Esophagus squamous epithelium (tissue), 5 donors: ENCODE measurements at regions not wholly inside any gene's neighbourhood (a gene's known extent, or its start where the extent isn't known, plus 50 kb on each side); places are given as distances from the start of the nearest gene placed in this dataset.
"Not testable (repeated sequence)": the region's sequence is repeated elsewhere in the genome, so short reads cannot be mapped to it uniquely, and the experiment has no call there.

Source experiments
- DNase-seq: peaks from one replicate; lab custom pipeline; 2025; lab: John Stamatoyannopoulos, UW
- H3K27ac ChIP-seq, 4 donors: fragments of 200-600 bp; sonication (generic); one replicate each; pipeline ENCODE4 v1.5.1; 2016 to 2019; ENCODE audit warnings: mild to moderate bottlenecking in 1 of 4
- H3K27me3 ChIP-seq, 4 donors: fragments of 200-600 bp; sonication (generic); 1 replicate in 3 of 4; 2 replicates in 1 of 4; pipeline versions ENCODE4 v1.5.1 to v1.6.0; 2017 to 2021; ENCODE audit warnings: antibody characterized with exemption in 1 of 4
- H3K36me3 ChIP-seq, 3 donors: fragments of 200-600 bp; sonication (generic); one replicate each; pipeline ENCODE4 v1.5.1; 2016 to 2019
- H3K4me1 ChIP-seq, 3 donors: fragments of 200-600 bp; sonication (generic); one replicate each; pipeline ENCODE4 v1.5.1; 2017 to 2019
- H3K4me3 ChIP-seq, 4 donors: fragments of 200-600 bp; sonication (generic); 1 replicate in 3 of 4; 2 replicates in 1 of 4; pipeline ENCODE4 v1.5.1; 2016 to 2019; ENCODE audit warnings: mild to moderate bottlenecking in 2 of 4, moderate library complexity in 1 of 4
- H3K9me3 ChIP-seq, 3 donors: fragments of 200-600 bp; sonication (generic); one replicate each; pipeline ENCODE4 v1.5.1; 2016 to 2019
- CTCF ChIP-seq, 6 experiments: fragments of 450-650 bp in 4 of 6; fragments of 200-600 bp in 2 of 6; sonication (generic) in 2 of 6; IDR thresholded peaks; one replicate each; pipeline ENCODE4 v1.5.1; 2016 to 2019; ENCODE audit warnings: antibody characterized with exemption in 6 of 6, mild to moderate bottlenecking in 4 of 6, moderate library complexity in 4 of 6
- POLR2A ChIP-seq, 4 donors: fragments of 450-650 bp; IDR thresholded peaks; one replicate each; pipeline ENCODE4 v1.6.1; 2017; ENCODE audit warnings: antibody characterized with exemption in 4 of 4, mild to moderate bottlenecking in 4 of 4, moderate library complexity in 3 of 4
- WGBS, 2 donors: methylation state at CpG; one replicate each; pipeline ENCODE4 v1.1.5; 2018; 5-methylcytosine and 5-hydroxymethylcytosine counted together
- intact Hi-C: fragments of 100-400 bp; cut with DNase I; formaldehyde crosslinking; loops from one replicate; pipeline ENCODE4 v1.15.0; 2022
- donor health status: DM: yes; HTN: yes; CAD: no.

- TF ChIP-seq POLR2A (IDR thresholded peaks at IDR 0.05): no peak
- no peak for TF ChIP-seq CTCF (IDR thresholded peaks at IDR 0.05)
- 66 to 70% methylated on average over 5 to 6 of the region's 6 CpGs for WGBS, 2 donors
- Histone ChIP-seq H3K27ac (no peak overlapping the region), H3K9me3 (peaks cover 0 to 5% (median 0%) of the 10 kb centered on the region in 3 donors), H3K27me3 (no peaks in the 10 kb centered on the region), H3K4me1 (no peaks in the 10 kb centered on the region), H3K4me3 (no peak overlapping the region), H3K36me3 (no peaks in the 10 kb centered on the region)
- intact Hi-C loops: no loop called here
- DNase-seq: no peak
Measured at GRCh38 chr1:105626276-105626987, 1430.0 kb upstream of the PRMT6 start.

- intact Hi-C loops, H3K4me1 ChIP-seq, H3K27me3 ChIP-seq, H3K4me3 ChIP-seq, H3K27ac ChIP-seq, H3K36me3 ChIP-seq, DNase-seq: not testable (repeated sequence)
- peaks cover 0 to 11% (median 0%) of the 10 kb centered on the region in 3 donors for H3K9me3 ChIP-seq
- 88% methylated on average over 10 of the region's 36 CpGs; no CpG with 5 or more reads in 1 of the 2 donors for WGBS, 2 donors
Measured at GRCh38 chr1:105631153-105631744, 1425.2 kb upstream of the PRMT6 start.

GRCh38 chr1:105632342-105633196 is 1423.9 kb upstream of the PRMT6 start:
- Histone ChIP-seq H3K9me3 (peaks cover 0 to 11% (median 0%) of the 10 kb centered on the region in 3 donors), H3K27ac (no peak overlapping the region), H3K4me1 (no peaks in the 10 kb centered on the region), H3K27me3 (no peaks in the 10 kb centered on the region), H3K36me3 (no peaks in the 10 kb centered on the region), H3K4me3 (no peak overlapping the region)
- no peak for TF ChIP-seq CTCF (IDR thresholded peaks at IDR 0.05)
- TF ChIP-seq POLR2A (IDR thresholded peaks at IDR 0.05): no peak
- intact Hi-C loops: no loop called here
- 38 to 39% methylated on average over 9 to 12 of the region's 14 CpGs for WGBS, 2 donors
- no peak for DNase-seq

- H3K9me3 ChIP-seq: peaks cover 0 to 10% (median 0%) of the 10 kb centered on the region in 3 donors
- H3K36me3 ChIP-seq: no peaks in the 10 kb centered on the region
- intact Hi-C loops: no loop called here
- no peak overlapping the region for H3K4me3 ChIP-seq
- H3K27me3 ChIP-seq: no peaks in the 10 kb centered on the region
- H3K27ac ChIP-seq: no peak overlapping the region
- H3K4me1 ChIP-seq: no peaks in the 10 kb centered on the region
- TF ChIP-seq POLR2A (IDR thresholded peaks at IDR 0.05) (no peak), CTCF (IDR thresholded peaks at IDR 0.05) (no peak)
- DNase-seq: no peak
- 64 to 97% methylated on average over 2 of the region's 2 CpGs for WGBS, 2 donors
Measured at GRCh38 chr1:105636052-105636451, 1420.4 kb upstream of the PRMT6 start.

- no peak for DNase-seq
- intact Hi-C loops: no loop called here
- Histone ChIP-seq H3K4me3 (no peak overlapping the region), H3K9me3 (no peaks in the 10 kb centered on the region), H3K27me3 (no peaks in the 10 kb centered on the region), H3K4me1 (no peaks in the 10 kb centered on the region), H3K36me3 (no peaks in the 10 kb centered on the region), H3K27ac (no peak overlapping the region)
- TF ChIP-seq POLR2A (IDR thresholded peaks at IDR 0.05) (no peak), CTCF (IDR thresholded peaks at IDR 0.05) (no peak)
- WGBS, 2 donors: 40 to 67% methylated on average over 1 of the region's 1 CpG
Measured at GRCh38 chr1:105641407-105641806, 1415.1 kb upstream of the PRMT6 start.
